Spleen (tissue), 11 donors: ENCODE measurements at regions not wholly inside any gene's neighbourhood (a gene's known extent, or its start where the extent isn't known, plus 50 kb on each side); places are given as distances from the start of the nearest gene placed in this dataset.

Experiments used
- DNase-seq: peaks from one replicate; pipeline ENCODE4 v3.0.0-alpha.2; 2020
- H3K27ac ChIP-seq, 8 donors: fragments of 200-600 bp; sonication (generic) in 7 of 8; 1 replicate in 4 of 8; 2 replicates in 4 of 8; pipeline versions ENCODE4 v1.5.0 to v1.8.0; 2016 to 2021; ENCODE audit warnings: inconsistent platforms in 4 of 8, mild to moderate bottlenecking in 4 of 8, moderate library complexity in 1 of 8
- H3K27me3 ChIP-seq, 7 donors: fragments of 200-600 bp; sonication (generic) in 6 of 7; replicated peaks in 1 of 7; 1 replicate in 4 of 7; 2 replicates in 3 of 7; pipeline versions ENCODE4 v1.5.0 to v1.8.0; 2016 to 2021; ENCODE audit warnings: inconsistent platforms in 3 of 7, mild to moderate bottlenecking in 1 of 7
- H3K36me3 ChIP-seq, 6 donors: fragments of 200-600 bp; sonication (generic) in 5 of 6; 1 replicate in 4 of 6; 2 replicates in 2 of 6; pipeline versions ENCODE4 v1.5.0 to v1.8.0; 2016 to 2021; ENCODE audit warnings: inconsistent platforms in 2 of 6
- H3K4me1 ChIP-seq, 6 donors: fragments of 200-600 bp; sonication (generic) in 5 of 6; 1 replicate in 3 of 6; 2 replicates in 3 of 6; pipeline versions ENCODE4 v1.5.0 to v1.8.0; 2016 to 2021; ENCODE audit warnings: inconsistent platforms in 3 of 6
- H3K4me3 ChIP-seq, 8 donors: fragments of 200-600 bp; sonication (generic) in 7 of 8; 1 replicate in 4 of 8; 2 replicates in 4 of 8; pipeline versions ENCODE4 v1.5.0 to v1.8.0; 2016 to 2021; ENCODE audit warnings: inconsistent platforms in 4 of 8, mild to moderate bottlenecking in 4 of 8, moderate library complexity in 2 of 8
- H3K9me3 ChIP-seq, 8 donors: fragments of 200-600 bp; sonication (generic) in 7 of 8; 1 replicate in 4 of 8; 2 replicates in 4 of 8; pipeline versions ENCODE4 v1.5.0 to v1.8.0; 2016 to 2021; ENCODE audit warnings: inconsistent platforms in 4 of 8
- CTCF ChIP-seq, 11 experiments: fragments of 200-600 bp in 7 of 11; fragments of 450-650 bp in 4 of 11; sonication (generic) in 4 of 11; IDR thresholded peaks in 8 of 11; conservative IDR thresholded peaks in 3 of 11; 1 replicate in 7 of 11; 2 replicates in 4 of 11; pipeline versions ENCODE4 v1.4.0 to v1.8.0; 2016 to 2021; ENCODE audit warnings: antibody characterized with exemption in 11 of 11, inconsistent platforms in 4 of 11, mild to moderate bottlenecking in 1 of 11
- POLR2A ChIP-seq, 3 donors: fragments of 450-650 bp; IDR thresholded peaks; one replicate each; pipeline ENCODE4 v1.5.1; 2017; ENCODE audit warnings: antibody characterized with exemption in 3 of 3, mild to moderate bottlenecking in 1 of 3
- POLR2AphosphoS5 ChIP-seq, 3 donors: sonication (generic); formaldehyde crosslinking; IDR thresholded peaks; one replicate each; pipeline ENCODE4 v1.5.1; 2017; ENCODE audit warnings: antibody characterized with exemption in 3 of 3
- WGBS, 5 donors: extraction: QIAGEN DNeasy Blood & Tissue Kit in 3 of 5; methylation state at CpG; one replicate each; pipeline versions ENCODE4 v1.1.5 to v1.1.7; 2013 to 2018; 5-methylcytosine and 5-hydroxymethylcytosine counted together
- intact Hi-C: fragments of 100-400 bp; cut with DNase I; formaldehyde crosslinking; loops from one replicate; pipeline ENCODE4 v1.15.0; 2023; ENCODE audit warnings: low total_unique reads
- donor health status: healthy with polysubstance abuse.
- donor health status: DM: no; HTN: no; CAD: no; lungs with moderate emphysema.
- donor health status: DM: no; HTN: no; CAD: no.
- donor health status: Bipolar disorder and iron deficiency.
- donor health status: healthy.
- donor health status: DM: no; HTN: no; CAD: no.
- donor health status: DM: yes; HTN: yes; CAD: no.

GRCh38 chr10:78685466-78686103 is 383.2 kb upstream of the ZMIZ1 start:
- no peak overlapping the region for H3K27ac ChIP-seq
- WGBS, 5 donors, result 75 to 89% (median 88%) methylated on average over 7 of the region's 7 CpGs
- DNase-seq, result no peak
- TF ChIP-seq POLR2AphosphoS5 (IDR thresholded peaks at IDR 0.05), result no peak
- TF ChIP-seq POLR2A (IDR thresholded peaks at IDR 0.05), result no peak
- no peak for TF ChIP-seq CTCF (IDR thresholded peaks at IDR 0.05 in 8 of 11, conservative IDR thresholded peaks at IDR 0.05 in 3 of 11)
- H3K4me3 ChIP-seq, result no peak overlapping the region
- peaks cover 0 to 7% (median 0%) of the 10 kb centered on the region in 6 donors for H3K4me1 ChIP-seq
- H3K27me3 ChIP-seq, result peaks cover 0 to 17% (median 0%) of the 10 kb centered on the region in 7 donors
- peaks cover 0 to 11% (median 0%) of the 10 kb centered on the region in 8 donors for H3K9me3 ChIP-seq
- H3K36me3 ChIP-seq, result no peaks in the 10 kb centered on the region
- intact Hi-C loops, result no loop called here

GRCh38 chr10:78686444-78687060 is 382.2 kb upstream of the ZMIZ1 start:
- WGBS, 5 donors, result 59 to 79% (median 70%) methylated on average over 10 of the region's 10 CpGs
- peak in 1 of 3 donors; percentile 20 for TF ChIP-seq POLR2AphosphoS5 (IDR thresholded peaks at IDR 0.05)
- no peak for TF ChIP-seq CTCF (IDR thresholded peaks at IDR 0.05 in 8 of 11, conservative IDR thresholded peaks at IDR 0.05 in 3 of 11)
- TF ChIP-seq POLR2A (IDR thresholded peaks at IDR 0.05), result no peak
- intact Hi-C loops, result no loop called here

GRCh38 chr10:78687626-78688025 is 381.1 kb upstream of the ZMIZ1 start:
- Histone ChIP-seq H3K4me3 (no peak overlapping the region), H3K4me1 (peaks cover 0 to 7% (median 0%) of the 10 kb centered on the region in 6 donors), H3K9me3 (peaks cover 0 to 2% (median 0%) of the 10 kb centered on the region in 8 donors), H3K27me3 (peaks cover 0 to 17% (median 0%) of the 10 kb centered on the region in 7 donors), H3K36me3 (no peaks in the 10 kb centered on the region), H3K27ac (no peak overlapping the region)
- no peak for TF ChIP-seq CTCF (IDR thresholded peaks at IDR 0.05 in 8 of 11, conservative IDR thresholded peaks at IDR 0.05 in 3 of 11)
- no peak for TF ChIP-seq POLR2A (IDR thresholded peaks at IDR 0.05)
- no peak for TF ChIP-seq POLR2AphosphoS5 (IDR thresholded peaks at IDR 0.05)
- no peak for DNase-seq
- intact Hi-C loops, result no loop called here

More at GRCh38 chr10:78686444-78687060, 382.2 kb upstream of the ZMIZ1 start:
- H3K4me1 ChIP-seq, result peaks cover 0 to 7% (median 0%) of the 10 kb centered on the region in 6 donors
- peaks cover 0 to 17% (median 0%) of the 10 kb centered on the region in 7 donors for H3K27me3 ChIP-seq
- no peaks in the 10 kb centered on the region for H3K36me3 ChIP-seq
- no peak overlapping the region for H3K27ac ChIP-seq
- no peak overlapping the region for H3K4me3 ChIP-seq
- DNase-seq, result no peak
- H3K9me3 ChIP-seq, result peaks cover 0 to 11% (median 0%) of the 10 kb centered on the region in 8 donors

GRCh38 chr10:78688230-78688900 is 380.4 kb upstream of the ZMIZ1 start:
- 69 to 96% (median 87%) methylated on average over 6 of the region's 6 CpGs for WGBS, 5 donors
- H3K27me3 ChIP-seq, result peaks cover 0 to 10% (median 0%) of the 10 kb centered on the region in 7 donors
- H3K36me3 ChIP-seq, result no peaks in the 10 kb centered on the region
- H3K27ac ChIP-seq, result no peak overlapping the region
- TF ChIP-seq POLR2A (IDR thresholded peaks at IDR 0.05) (no peak), CTCF (IDR thresholded peaks at IDR 0.05 in 8 of 11, conservative IDR thresholded peaks at IDR 0.05 in 3 of 11) (no peak), POLR2AphosphoS5 (IDR thresholded peaks at IDR 0.05) (no peak)
- DNase-seq, result no peak
- H3K4me1 ChIP-seq, result peaks cover 0 to 7% (median 0%) of the 10 kb centered on the region in 6 donors
- intact Hi-C loops, result no loop called here
- no peaks in the 10 kb centered on the region for H3K9me3 ChIP-seq
- H3K4me3 ChIP-seq, result no peak overlapping the region
